Liver (tissue), 8 donors: ENCODE measurements at regions not wholly inside any gene's neighbourhood (a gene's known extent, or its start where the extent isn't known, plus 50 kb on each side); places are given as distances from the start of the nearest gene placed in this dataset.

Experiments
- DNase-seq: peaks from one replicate; pipeline ENCODE4 v3.0.0-alpha.2; 2017; ENCODE audit warnings: low spot score
- H3K27ac ChIP-seq, 2 donors: one replicate each; pipeline ENCODE4 v1.7.0; 2013; ENCODE audit warnings: inconsistent platforms in 2 of 2, low read length in 2 of 2, control low read depth in 1 of 2, low read depth in 1 of 2, mild to moderate bottlenecking in 1 of 2
- H3K27me3 ChIP-seq, 4 donors: one replicate each; pipeline versions ENCODE4 v1.6.1 to v1.7.0; 2013; ENCODE audit warnings: low read length in 3 of 4, inconsistent platforms in 1 of 4, mild to moderate bottlenecking in 1 of 4, moderate library complexity in 1 of 4; ENCODE audit not compliant: control insufficient read depth in 4 of 4, insufficient read depth in 4 of 4
- H3K36me3 ChIP-seq, 4 donors: one replicate each; pipeline versions ENCODE4 v1.6.1 to v1.7.0; 2013; ENCODE audit warnings: low read length in 3 of 4, mild to moderate bottlenecking in 3 of 4, low read depth in 1 of 4, moderate library complexity in 1 of 4; ENCODE audit not compliant: control insufficient read depth in 4 of 4, insufficient read depth in 3 of 4
- H3K4me1 ChIP-seq, 4 donors: one replicate each; pipeline versions ENCODE4 v1.6.1 to v1.7.0; 2013; ENCODE audit warnings: low read length in 3 of 4, mild to moderate bottlenecking in 3 of 4, moderate library complexity in 1 of 4; ENCODE audit not compliant: control insufficient read depth in 4 of 4, insufficient read depth in 4 of 4
- H3K4me3 ChIP-seq, 3 donors: one replicate each; pipeline versions ENCODE4 v1.6.1 to v1.7.0; 2013; ENCODE audit warnings: low read length in 3 of 3, control low read depth in 1 of 3, low read depth in 1 of 3, mild to moderate bottlenecking in 1 of 3
- H3K9ac ChIP-seq, 2 donors: one replicate each; pipeline ENCODE4 v1.7.0; 2013; ENCODE audit warnings: low read length in 2 of 2, mild to moderate bottlenecking in 2 of 2, moderate library complexity in 2 of 2, control low read depth in 1 of 2, low read depth in 1 of 2
- H3K9me3 ChIP-seq, 4 donors: one replicate each; pipeline versions ENCODE4 v1.6.1 to v1.7.0; 2013; ENCODE audit warnings: low read length in 3 of 4; ENCODE audit not compliant: control insufficient read depth in 4 of 4
- EGR1 ChIP-seq, 2 donors: IDR thresholded peaks; 2 replicates each; pipeline ENCODE4 v1.6.1; 2016 to 2018; ENCODE audit warnings: antibody characterized with exemption in 2 of 2, low read depth in 2 of 2
- FOXA1 ChIP-seq: IDR thresholded peaks from 2 replicates; pipeline ENCODE4 v1.6.1; 2016; ENCODE audit warnings: antibody characterized with exemption
- FOXA2 ChIP-seq: IDR thresholded peaks from 2 replicates; pipeline ENCODE4 v1.6.1; 2016; ENCODE audit warnings: antibody characterized with exemption
- GABPA ChIP-seq, 2 donors: IDR thresholded peaks in 1 of 2; conservative IDR thresholded peaks in 1 of 2; 2 replicates each; pipeline ENCODE4 v1.6.1; 2016; ENCODE audit warnings: antibody characterized with exemption in 2 of 2, mild to moderate bottlenecking in 1 of 2, moderate library complexity in 1 of 2
- HNF4A ChIP-seq, 2 donors: conservative IDR thresholded peaks; 2 replicates each; pipeline ENCODE4 v1.6.1; 2016; ENCODE audit warnings: antibody characterized with exemption in 2 of 2, mild to moderate bottlenecking in 2 of 2
- HNF4G ChIP-seq: IDR thresholded peaks from 2 replicates; pipeline ENCODE4 v1.6.1; 2016; ENCODE audit warnings: antibody characterized with exemption
- JUND ChIP-seq, 2 donors: IDR thresholded peaks; 2 replicates each; pipeline ENCODE4 v1.6.1; 2016; ENCODE audit warnings: antibody characterized with exemption in 2 of 2
- NR2F2 ChIP-seq: IDR thresholded peaks from 2 replicates; pipeline ENCODE4 v1.6.1; 2016; ENCODE audit warnings: antibody characterized with exemption
- RAD21 ChIP-seq, 2 donors: IDR thresholded peaks; 2 replicates each; pipeline ENCODE4 v1.6.1; 2016; ENCODE audit warnings: antibody characterized with exemption in 2 of 2, mild to moderate bottlenecking in 2 of 2
- RXRA ChIP-seq, 2 donors: IDR thresholded peaks; 2 replicates each; pipeline ENCODE4 v1.6.1; 2017 to 2018; ENCODE audit warnings: antibody characterized with exemption in 2 of 2, mild to moderate bottlenecking in 1 of 2
- SP1 ChIP-seq: IDR thresholded peaks from 2 replicates; pipeline ENCODE4 v1.6.1; 2018; ENCODE audit warnings: antibody characterized with exemption, mild to moderate bottlenecking
- TAF1 ChIP-seq: conservative IDR thresholded peaks from 2 replicates; pipeline ENCODE4 v1.6.1; 2016; ENCODE audit warnings: antibody characterized with exemption, mild to moderate bottlenecking
- YY1 ChIP-seq: IDR thresholded peaks from 2 replicates; pipeline ENCODE4 v1.6.1; 2016; ENCODE audit warnings: antibody characterized with exemption, mild to moderate bottlenecking
- WGBS: extraction: QIAGEN DNeasy Blood & Tissue Kit; methylation state at CpG from one replicate; pipeline ENCODE4 v1.1.7; 2013; 5-methylcytosine and 5-hydroxymethylcytosine counted together
- TF ChIP-seq, protein P1 (sequence below): fragments of 150-350 bp; IDR thresholded peaks from 2 replicates; pipeline ENCODE4 v1.5.1; 2017; ENCODE audit warnings: improper control_type of control experiment, low read depth, low read length; ENCODE audit not compliant: missing input control
- TF ChIP-seq, protein P2 (sequence below): IDR thresholded peaks from 2 replicates; pipeline ENCODE4 v1.6.1; 2016; ENCODE audit warnings: antibody characterized with exemption
- TF ChIP-seq, protein P3 (sequence below): IDR thresholded peaks from 2 replicates; pipeline ENCODE4 v1.6.1; 2016; ENCODE audit warnings: antibody characterized with exemption, mild to moderate bottlenecking
- TF ChIP-seq, protein P4 (sequence below): IDR thresholded peaks from 2 replicates; pipeline ENCODE4 v1.6.1; 2016; ENCODE audit warnings: antibody characterized with exemption
- donor health status: healthy.
- donor health status: healthy.
- donor health status: healthy.
- donor health status: healthy.
- donor health status: healthy.

DNA sequence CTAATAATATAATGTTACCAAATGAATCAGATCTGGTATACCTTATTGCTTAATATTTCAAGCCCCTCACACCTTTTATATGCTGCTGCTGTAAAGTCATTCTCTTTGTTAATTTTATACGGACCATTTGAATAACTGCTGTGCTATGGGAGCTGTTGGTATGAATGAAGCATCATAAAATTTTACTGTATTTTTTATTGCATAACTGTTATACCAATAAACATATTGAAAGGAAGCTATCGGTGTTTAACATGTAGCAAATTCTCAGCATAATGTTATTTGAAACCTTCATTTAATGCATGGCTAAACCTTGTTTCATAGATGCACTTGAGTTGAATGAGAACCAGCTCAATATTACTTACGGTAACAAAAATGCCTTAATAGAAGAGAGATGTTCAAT is 1040.3 kb downstream of the SOCS6 start:
- H3K36me3 ChIP-seq, result no peaks in the 10 kb centered on the region
- DNase-seq, result no peak
- H3K27ac ChIP-seq, result no peak overlapping the region
- no peak overlapping the region for H3K4me3 ChIP-seq
- H3K9ac ChIP-seq, result no peak overlapping the region
- H3K27me3 ChIP-seq, result no peaks in the 10 kb centered on the region
- no peaks in the 10 kb centered on the region for H3K4me1 ChIP-seq
- TF ChIP-seq HNF4G, result no peak
- TF ChIP-seq, protein P1, sequence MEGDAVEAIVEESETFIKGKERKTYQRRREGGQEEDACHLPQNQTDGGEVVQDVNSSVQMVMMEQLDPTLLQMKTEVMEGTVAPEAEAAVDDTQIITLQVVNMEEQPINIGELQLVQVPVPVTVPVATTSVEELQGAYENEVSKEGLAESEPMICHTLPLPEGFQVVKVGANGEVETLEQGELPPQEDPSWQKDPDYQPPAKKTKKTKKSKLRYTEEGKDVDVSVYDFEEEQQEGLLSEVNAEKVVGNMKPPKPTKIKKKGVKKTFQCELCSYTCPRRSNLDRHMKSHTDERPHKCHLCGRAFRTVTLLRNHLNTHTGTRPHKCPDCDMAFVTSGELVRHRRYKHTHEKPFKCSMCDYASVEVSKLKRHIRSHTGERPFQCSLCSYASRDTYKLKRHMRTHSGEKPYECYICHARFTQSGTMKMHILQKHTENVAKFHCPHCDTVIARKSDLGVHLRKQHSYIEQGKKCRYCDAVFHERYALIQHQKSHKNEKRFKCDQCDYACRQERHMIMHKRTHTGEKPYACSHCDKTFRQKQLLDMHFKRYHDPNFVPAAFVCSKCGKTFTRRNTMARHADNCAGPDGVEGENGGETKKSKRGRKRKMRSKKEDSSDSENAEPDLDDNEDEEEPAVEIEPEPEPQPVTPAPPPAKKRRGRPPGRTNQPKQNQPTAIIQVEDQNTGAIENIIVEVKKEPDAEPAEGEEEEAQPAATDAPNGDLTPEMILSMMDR, result no peak
- TF ChIP-seq FOXA2, result no peak
- TF ChIP-seq, protein P2, sequence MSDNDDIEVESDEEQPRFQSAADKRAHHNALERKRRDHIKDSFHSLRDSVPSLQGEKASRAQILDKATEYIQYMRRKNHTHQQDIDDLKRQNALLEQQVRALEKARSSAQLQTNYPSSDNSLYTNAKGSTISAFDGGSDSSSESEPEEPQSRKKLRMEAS, result no peak
- no peak for TF ChIP-seq RXRA (IDR thresholded peaks at IDR 0.05)
- TF ChIP-seq, protein P3, sequence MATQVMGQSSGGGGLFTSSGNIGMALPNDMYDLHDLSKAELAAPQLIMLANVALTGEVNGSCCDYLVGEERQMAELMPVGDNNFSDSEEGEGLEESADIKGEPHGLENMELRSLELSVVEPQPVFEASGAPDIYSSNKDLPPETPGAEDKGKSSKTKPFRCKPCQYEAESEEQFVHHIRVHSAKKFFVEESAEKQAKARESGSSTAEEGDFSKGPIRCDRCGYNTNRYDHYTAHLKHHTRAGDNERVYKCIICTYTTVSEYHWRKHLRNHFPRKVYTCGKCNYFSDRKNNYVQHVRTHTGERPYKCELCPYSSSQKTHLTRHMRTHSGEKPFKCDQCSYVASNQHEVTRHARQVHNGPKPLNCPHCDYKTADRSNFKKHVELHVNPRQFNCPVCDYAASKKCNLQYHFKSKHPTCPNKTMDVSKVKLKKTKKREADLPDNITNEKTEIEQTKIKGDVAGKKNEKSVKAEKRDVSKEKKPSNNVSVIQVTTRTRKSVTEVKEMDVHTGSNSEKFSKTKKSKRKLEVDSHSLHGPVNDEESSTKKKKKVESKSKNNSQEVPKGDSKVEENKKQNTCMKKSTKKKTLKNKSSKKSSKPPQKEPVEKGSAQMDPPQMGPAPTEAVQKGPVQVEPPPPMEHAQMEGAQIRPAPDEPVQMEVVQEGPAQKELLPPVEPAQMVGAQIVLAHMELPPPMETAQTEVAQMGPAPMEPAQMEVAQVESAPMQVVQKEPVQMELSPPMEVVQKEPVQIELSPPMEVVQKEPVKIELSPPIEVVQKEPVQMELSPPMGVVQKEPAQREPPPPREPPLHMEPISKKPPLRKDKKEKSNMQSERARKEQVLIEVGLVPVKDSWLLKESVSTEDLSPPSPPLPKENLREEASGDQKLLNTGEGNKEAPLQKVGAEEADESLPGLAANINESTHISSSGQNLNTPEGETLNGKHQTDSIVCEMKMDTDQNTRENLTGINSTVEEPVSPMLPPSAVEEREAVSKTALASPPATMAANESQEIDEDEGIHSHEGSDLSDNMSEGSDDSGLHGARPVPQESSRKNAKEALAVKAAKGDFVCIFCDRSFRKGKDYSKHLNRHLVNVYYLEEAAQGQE, result no peak
- no peak for TF ChIP-seq TAF1
- no peak for TF ChIP-seq EGR1 (IDR thresholded peaks at IDR 0.05; ENCODE audit: low read depth in 2 of 2)
- TF ChIP-seq, protein P4, sequence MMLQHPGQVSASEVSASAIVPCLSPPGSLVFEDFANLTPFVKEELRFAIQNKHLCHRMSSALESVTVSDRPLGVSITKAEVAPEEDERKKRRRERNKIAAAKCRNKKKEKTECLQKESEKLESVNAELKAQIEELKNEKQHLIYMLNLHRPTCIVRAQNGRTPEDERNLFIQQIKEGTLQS, result no peak
- TF ChIP-seq YY1, result no peak
- no peak for TF ChIP-seq SP1
- TF ChIP-seq GABPA (IDR thresholded peaks at IDR 0.05 in 1 of 2, conservative IDR thresholded peaks at IDR 0.05 in 1 of 2), result no peak
- TF ChIP-seq JUND (IDR thresholded peaks at IDR 0.05), result no peak
- no peak for TF ChIP-seq RAD21 (IDR thresholded peaks at IDR 0.05)
- TF ChIP-seq HNF4A (conservative IDR thresholded peaks at IDR 0.05), result no peak
- H3K9me3 ChIP-seq, result no peaks in the 10 kb centered on the region
- WGBS, result 76% methylated on average over 3 of the region's 3 CpGs

DNA sequence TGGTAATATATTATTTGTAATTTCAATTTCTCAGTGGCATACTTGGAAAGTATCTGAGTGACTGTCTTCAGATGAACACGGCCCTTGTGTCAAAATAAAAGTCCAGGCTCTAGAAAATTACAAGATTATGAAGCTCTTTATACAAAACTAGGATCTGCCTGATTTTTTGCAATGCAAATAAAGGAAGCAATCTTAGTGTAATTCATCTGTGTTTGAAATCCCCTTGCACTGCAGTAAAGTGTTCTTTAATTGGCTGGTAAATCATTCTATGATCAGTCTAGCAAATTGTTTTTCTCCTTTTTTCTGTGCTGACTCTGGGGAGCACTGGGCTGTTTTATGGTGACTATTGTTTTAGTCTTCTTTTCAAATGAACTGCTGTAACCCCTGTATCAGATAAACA is 1039.0 kb downstream of the SOCS6 start:
- Histone ChIP-seq H3K27ac (no peak overlapping the region), H3K36me3 (no peaks in the 10 kb centered on the region), H3K9ac (no peak overlapping the region), H3K4me1 (no peaks in the 10 kb centered on the region), H3K9me3 (no peaks in the 10 kb centered on the region), H3K4me3 (no peak overlapping the region), H3K27me3 (no peaks in the 10 kb centered on the region)
- DNase-seq, result no peak
- WGBS, result 31% methylated on average over 1 of the region's 1 CpG
- TF ChIP-seq, protein P4, result no peak
- TF ChIP-seq FOXA2 (no peak), RAD21 (IDR thresholded peaks at IDR 0.05) (no peak), HNF4A (conservative IDR thresholded peaks at IDR 0.05) (no peak), GABPA (IDR thresholded peaks at IDR 0.05 in 1 of 2, conservative IDR thresholded peaks at IDR 0.05 in 1 of 2) (no peak), NR2F2 (no peak), YY1 (no peak), JUND (IDR thresholded peaks at IDR 0.05) (no peak), SP1 (no peak), FOXA1 (no peak)
- TF ChIP-seq, protein P3, result no peak
- TF ChIP-seq, protein P1, result no peak
- TF ChIP-seq, protein P2, result no peak
